ENCODE measurements at regions not wholly inside any gene's neighbourhood (a gene's known extent, or its start where the extent isn't known, plus 50 kb on each side); places are given as distances from the start of the nearest gene placed in this dataset.

DNA sequence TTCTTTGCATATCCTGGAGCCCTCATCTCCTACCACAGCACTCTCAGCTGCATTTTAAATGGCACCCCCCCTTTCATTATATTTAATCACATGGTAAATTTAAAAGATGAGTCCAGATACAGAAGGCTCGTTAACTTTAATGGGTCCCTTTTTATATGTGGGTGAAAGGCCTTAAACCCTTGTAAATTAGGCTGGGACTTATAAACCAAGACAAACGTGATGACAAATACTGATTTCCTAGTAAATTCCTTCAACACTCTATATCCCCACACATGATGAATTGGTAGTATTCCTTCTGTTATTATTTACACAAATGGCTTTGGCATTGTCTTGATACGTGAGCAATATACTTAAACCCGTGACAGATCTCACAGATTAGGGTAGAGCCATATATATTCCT is 210.6 kb downstream of the CAAP1 start:
- TF ChIP-seq, protein P1, sequence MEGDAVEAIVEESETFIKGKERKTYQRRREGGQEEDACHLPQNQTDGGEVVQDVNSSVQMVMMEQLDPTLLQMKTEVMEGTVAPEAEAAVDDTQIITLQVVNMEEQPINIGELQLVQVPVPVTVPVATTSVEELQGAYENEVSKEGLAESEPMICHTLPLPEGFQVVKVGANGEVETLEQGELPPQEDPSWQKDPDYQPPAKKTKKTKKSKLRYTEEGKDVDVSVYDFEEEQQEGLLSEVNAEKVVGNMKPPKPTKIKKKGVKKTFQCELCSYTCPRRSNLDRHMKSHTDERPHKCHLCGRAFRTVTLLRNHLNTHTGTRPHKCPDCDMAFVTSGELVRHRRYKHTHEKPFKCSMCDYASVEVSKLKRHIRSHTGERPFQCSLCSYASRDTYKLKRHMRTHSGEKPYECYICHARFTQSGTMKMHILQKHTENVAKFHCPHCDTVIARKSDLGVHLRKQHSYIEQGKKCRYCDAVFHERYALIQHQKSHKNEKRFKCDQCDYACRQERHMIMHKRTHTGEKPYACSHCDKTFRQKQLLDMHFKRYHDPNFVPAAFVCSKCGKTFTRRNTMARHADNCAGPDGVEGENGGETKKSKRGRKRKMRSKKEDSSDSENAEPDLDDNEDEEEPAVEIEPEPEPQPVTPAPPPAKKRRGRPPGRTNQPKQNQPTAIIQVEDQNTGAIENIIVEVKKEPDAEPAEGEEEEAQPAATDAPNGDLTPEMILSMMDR (IDR thresholded peaks at IDR 0.05), result no peak
- TF ChIP-seq POLR2A (IDR thresholded peaks at IDR 0.05), result no peak

All from body of pancreas (tissue), 4 donors.